GM18499 (cell line): ENCODE measurements at regions not wholly inside any gene's neighbourhood (a gene's known extent, or its start where the extent isn't known, plus 50 kb on each side); places are given as distances from the start of the nearest gene placed in this dataset.
"Not testable (repeated sequence)": the region's sequence is repeated elsewhere in the genome, so short reads cannot be mapped to it uniquely, and the experiment has no call there.

Source experiments
- ATAC-seq: cut with Tn5 transposase; IDR thresholded peaks from one replicate; pipeline ENCODE4 v1.9.1; 2021; ENCODE audit warnings: moderate number of reproducible peaks; ENCODE audit not compliant: insufficient read depth, unreplicated experiment

GRCh38 chr6:3900744-3901336 is 51.7 kb downstream of the FAM50B start:
- no peak for ATAC-seq

- ATAC-seq: no peak
These were observed 53.9 kb downstream of the FAM50B start for GRCh38 chr6:3902871-3903648.

GRCh38 chr6:3904518-3904917 is 55.3 kb downstream of the FAM50B start:
- ATAC-seq: no peak

- no peak for ATAC-seq
These were observed 57.0 kb downstream of the FAM50B start for GRCh38 chr6:3905945-3906845.

GRCh38 chr6:3906846-3907151 is 57.6 kb downstream of the FAM50B start:
- no peak for ATAC-seq

- no peak for ATAC-seq
These were observed 59.0 kb downstream of the FAM50B start for GRCh38 chr6:3908223-3908622.

GRCh38 chr6:3908961-3909360 is 59.8 kb downstream of the FAM50B start:
- ATAC-seq: no peak

GRCh38 chr6:3910106-3910663 is 61.0 kb downstream of the FAM50B start:
- no peak for ATAC-seq

- no peak for ATAC-seq
These were observed 62.0 kb downstream of the FAM50B start for GRCh38 chr6:3911130-3911529.

GRCh38 chr6:3911614-3912336 is 62.6 kb downstream of the FAM50B start:
- ATAC-seq: no peak

- no peak for ATAC-seq
These were observed 63.3 kb downstream of the FAM50B start for GRCh38 chr6:3912361-3913076.

GRCh38 chr6:3913077-3913957 is 64.1 kb downstream of the FAM50B start:
- no peak for ATAC-seq

- ATAC-seq: no peak
These were observed 64.8 kb downstream of the FAM50B start for GRCh38 chr6:3913958-3914337.

- no peak for ATAC-seq
These were observed 66.1 kb downstream of the FAM50B start for GRCh38 chr6:3915076-3915791.

GRCh38 chr6:3916211-3916610 is 67.0 kb downstream of the FAM50B start:
- ATAC-seq: no peak

- not testable (repeated sequence) for ATAC-seq
These were observed 67.6 kb downstream of the FAM50B start for GRCh38 chr6:3916749-3917148.

GRCh38 chr6:3918469-3918868 is 69.3 kb downstream of the FAM50B start:
- no peak for ATAC-seq

- ATAC-seq: no peak
These were observed 70.0 kb downstream of the FAM50B start for GRCh38 chr6:3919130-3919628.
